Epithelial cell of proximal tubule (primary cell): ENCODE measurements at regions not wholly inside any gene's neighbourhood (a gene's known extent, or its start where the extent isn't known, plus 50 kb on each side); places are given as distances from the start of the nearest gene placed in this dataset.

Experiments used
- DNase-seq: peaks from one replicate; pipeline ENCODE4 v3.0.0-alpha.2; 2011; ENCODE audit warnings: low read depth
- H3K4me3 ChIP-seq: 2 replicates; pipeline ENCODE4 v1.5.1; 2011; ENCODE audit warnings: low read depth, mild to moderate bottlenecking, low read length
- TF ChIP-seq, protein P1 (sequence below): conservative IDR thresholded peaks from 2 replicates; pipeline ENCODE4 v1.5.1; 2012; ENCODE audit warnings: low read depth, mild to moderate bottlenecking, low read length

- H3K4me3 ChIP-seq: no peak overlapping the region
- TF ChIP-seq, protein P1, sequence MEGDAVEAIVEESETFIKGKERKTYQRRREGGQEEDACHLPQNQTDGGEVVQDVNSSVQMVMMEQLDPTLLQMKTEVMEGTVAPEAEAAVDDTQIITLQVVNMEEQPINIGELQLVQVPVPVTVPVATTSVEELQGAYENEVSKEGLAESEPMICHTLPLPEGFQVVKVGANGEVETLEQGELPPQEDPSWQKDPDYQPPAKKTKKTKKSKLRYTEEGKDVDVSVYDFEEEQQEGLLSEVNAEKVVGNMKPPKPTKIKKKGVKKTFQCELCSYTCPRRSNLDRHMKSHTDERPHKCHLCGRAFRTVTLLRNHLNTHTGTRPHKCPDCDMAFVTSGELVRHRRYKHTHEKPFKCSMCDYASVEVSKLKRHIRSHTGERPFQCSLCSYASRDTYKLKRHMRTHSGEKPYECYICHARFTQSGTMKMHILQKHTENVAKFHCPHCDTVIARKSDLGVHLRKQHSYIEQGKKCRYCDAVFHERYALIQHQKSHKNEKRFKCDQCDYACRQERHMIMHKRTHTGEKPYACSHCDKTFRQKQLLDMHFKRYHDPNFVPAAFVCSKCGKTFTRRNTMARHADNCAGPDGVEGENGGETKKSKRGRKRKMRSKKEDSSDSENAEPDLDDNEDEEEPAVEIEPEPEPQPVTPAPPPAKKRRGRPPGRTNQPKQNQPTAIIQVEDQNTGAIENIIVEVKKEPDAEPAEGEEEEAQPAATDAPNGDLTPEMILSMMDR: no peak
- DNase-seq: no peak
Measured at GRCh38 chr4:112852601-112853000, 196.9 kb upstream of the ANK2 start.

GRCh38 chr4:112853662-112854256, 195.7 kb upstream of the ANK2 start:
- TF ChIP-seq, protein P1: peak; percentile 54
- no peak for DNase-seq
- H3K4me3 ChIP-seq: no peak overlapping the region

GRCh38 chr4:112854420-112854819, 195.0 kb upstream of the ANK2 start:
- no peak overlapping the region for H3K4me3 ChIP-seq
- no peak for DNase-seq
- TF ChIP-seq, protein P1: no peak

DNA sequence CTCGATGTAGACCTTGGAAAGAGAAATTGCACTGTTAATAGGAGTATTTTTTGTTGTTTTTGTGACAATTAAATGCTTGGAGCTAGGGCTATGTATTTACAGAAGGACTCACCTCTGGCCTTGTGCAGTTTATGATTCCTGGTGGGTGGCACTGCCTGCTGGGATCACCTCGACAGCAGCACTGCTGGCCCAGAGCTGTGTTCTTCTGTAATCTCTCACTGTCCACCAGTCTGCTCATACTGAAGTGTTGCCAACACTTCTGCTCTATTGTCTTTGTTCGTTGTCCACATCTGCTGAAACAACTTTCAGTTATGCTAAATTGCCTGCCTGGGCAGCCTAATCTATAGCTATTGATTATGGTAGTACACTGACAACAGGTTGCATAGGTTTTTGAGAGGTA, 194.4 kb upstream of the ANK2 start:
- H3K4me3 ChIP-seq: no peak overlapping the region
- TF ChIP-seq, protein P1: no peak
- DNase-seq: no peak

GRCh38 chr4:112857461-112857860, 192.0 kb upstream of the ANK2 start:
- H3K4me3 ChIP-seq: no peak overlapping the region
- DNase-seq: peak; percentile 84
- TF ChIP-seq, protein P1: no peak

DNA sequence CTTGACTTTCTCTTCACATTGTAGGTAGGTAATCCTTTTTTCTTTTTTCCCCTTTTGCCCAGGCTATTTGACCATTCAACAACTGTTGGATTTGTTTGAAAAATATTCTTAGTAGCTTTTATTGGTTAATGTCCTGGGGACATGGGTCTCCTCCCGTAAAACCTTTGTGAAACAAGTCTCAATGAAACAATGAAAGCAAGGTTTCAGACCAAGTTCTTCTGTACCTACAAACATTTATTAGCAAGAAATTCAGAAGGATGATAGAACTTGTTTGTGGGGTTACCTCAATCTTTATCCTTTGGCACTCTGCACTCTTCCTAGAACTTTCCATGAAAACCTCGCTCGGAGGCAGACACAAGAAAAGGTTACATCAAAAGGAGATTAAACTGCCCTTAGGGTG, 190.7 kb upstream of the ANK2 start:
- no peak for DNase-seq
- TF ChIP-seq, protein P1: no peak
- H3K4me3 ChIP-seq: no peak overlapping the region

GRCh38 chr4:112859456-112860184, 189.8 kb upstream of the ANK2 start:
- TF ChIP-seq, protein P1: no peak
- no peak overlapping the region for H3K4me3 ChIP-seq
- no peak for DNase-seq
